ENCODE measurements at regions not wholly inside any gene's neighbourhood (a gene's known extent, or its start where the extent isn't known, plus 50 kb on each side); places are given as distances from the start of the nearest gene placed in this dataset.

- DNase-seq: no peak
Observed at GRCh38 chr2:71884303-71885042, 263.2 kb downstream of the CYP26B1 start.

- DNase-seq: no peak
Observed at GRCh38 chr2:71882949-71883472, 264.7 kb downstream of the CYP26B1 start.

GRCh38 chr2:71882236-71882946 lies 265.3 kb downstream of the CYP26B1 start:
- DNase-seq: no peak

- DNase-seq: no peak
Observed at GRCh38 chr2:71880846-71881610, 266.6 kb downstream of the CYP26B1 start.

GRCh38 chr2:71880287-71880686 lies 267.4 kb downstream of the CYP26B1 start:
- DNase-seq: no peak

- DNase-seq: no peak
Observed at GRCh38 chr2:71879509-71880184, 268.0 kb downstream of the CYP26B1 start.

- no peak for DNase-seq
Observed at GRCh38 chr2:71878626-71879508, 268.8 kb downstream of the CYP26B1 start.

GRCh38 chr2:71877636-71878035 lies 270.0 kb downstream of the CYP26B1 start:
- no peak for DNase-seq

- DNase-seq: no peak
Observed at GRCh38 chr2:71876542-71877451, 270.9 kb downstream of the CYP26B1 start.

GRCh38 chr2:71872466-71873051 lies 275.1 kb downstream of the CYP26B1 start:
- DNase-seq: no peak

GRCh38 chr2:71865391-71865965 lies 282.2 kb downstream of the CYP26B1 start:
- no peak for DNase-seq

- DNase-seq: no peak
Observed at GRCh38 chr2:71864085-71864484, 283.6 kb downstream of the CYP26B1 start.

GRCh38 chr2:71863396-71863795 lies 284.3 kb downstream of the CYP26B1 start:
- no peak for DNase-seq

- DNase-seq: no peak
Observed at GRCh38 chr2:71862921-71863320, 284.7 kb downstream of the CYP26B1 start.

GRCh38 chr2:71861186-71862160 lies 286.2 kb downstream of the CYP26B1 start:
- no peak for DNase-seq

- no peak for DNase-seq
Observed at GRCh38 chr2:71860381-71860926, 287.2 kb downstream of the CYP26B1 start.

- no peak for DNase-seq
Observed at GRCh38 chr2:71859211-71859847, 288.3 kb downstream of the CYP26B1 start.

GRCh38 chr2:71858071-71858470 lies 289.6 kb downstream of the CYP26B1 start:
- DNase-seq: no peak
